Hematopoietic multipotent progenitor cell treated with erythropoietin and hydrocortisone succinate and interleukin-3 and kit ligand, for 6 days (in vitro differentiated cells): ENCODE measurements at regions not wholly inside any gene's neighbourhood (a gene's known extent, or its start where the extent isn't known, plus 50 kb on each side); places are given as distances from the start of the nearest gene placed in this dataset.

Source experiments
- DNase-seq: peaks from one replicate; pipeline ENCODE4 v3.0.0-alpha.2; 2015

DNA sequence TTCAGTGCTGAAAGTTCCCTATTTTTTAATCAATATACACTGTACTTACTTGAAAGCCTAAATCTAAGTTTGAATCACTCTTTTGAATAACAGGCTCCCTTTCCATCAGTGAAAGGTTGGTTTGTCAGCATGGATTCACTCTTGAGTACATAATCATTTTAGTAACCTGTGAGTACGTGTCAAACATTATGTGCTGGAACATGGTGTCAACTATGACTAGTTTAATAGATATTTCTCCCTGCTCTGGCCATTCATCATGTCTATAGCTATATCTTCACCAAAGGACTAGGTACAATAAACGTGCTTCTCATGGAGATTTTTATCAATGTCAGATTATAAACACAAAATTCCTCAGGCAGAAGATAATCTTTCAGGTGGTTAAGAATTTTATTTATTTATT, 61.7 kb upstream of the MDFIC start:
- no peak for DNase-seq

DNA sequence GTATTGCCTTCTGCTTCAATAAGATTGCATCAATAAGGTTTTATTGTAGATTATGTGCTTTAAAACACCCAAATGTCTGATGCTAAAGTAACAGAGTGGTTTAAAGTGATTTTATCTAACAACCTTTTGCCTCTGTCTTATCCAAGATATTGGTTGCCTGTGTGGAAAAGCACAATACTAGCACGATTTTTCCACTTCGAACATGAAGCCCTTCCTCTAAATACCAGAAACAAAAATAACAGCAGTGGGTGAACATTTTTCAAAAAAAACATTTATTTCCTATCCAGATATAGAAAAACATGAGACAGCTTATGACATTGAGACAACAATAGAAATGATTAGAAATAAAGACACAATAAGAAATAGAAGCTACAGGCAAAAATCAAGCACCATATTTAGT, 59.5 kb upstream of the MDFIC start:
- no peak for DNase-seq

DNA sequence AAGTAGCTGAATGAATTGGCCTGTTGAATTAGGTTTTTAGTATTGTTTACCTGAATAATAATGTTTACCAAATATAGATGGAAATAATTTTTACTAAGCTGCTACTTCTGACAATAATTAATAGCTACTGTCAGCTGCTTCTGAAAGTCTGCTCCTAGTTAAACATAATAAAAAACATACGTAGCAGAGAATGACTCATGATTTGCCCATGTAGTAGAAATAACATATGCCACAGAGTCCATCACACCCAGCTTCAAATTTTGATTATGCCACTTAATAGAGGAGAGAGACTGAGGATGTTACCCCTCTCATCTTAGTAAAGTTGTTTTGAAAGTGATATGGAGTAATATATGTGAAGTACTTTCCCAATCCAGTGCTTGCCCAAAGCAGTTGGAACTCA, 57.6 kb upstream of the MDFIC start:
- DNase-seq, result no peak

- DNase-seq, result peak; percentile 51
Measured at GRCh38 chr7:114865564-114865963, 56.3 kb upstream of the MDFIC start.
